AG04449 (cell line): ENCODE measurements at regions not wholly inside any gene's neighbourhood (a gene's known extent, or its start where the extent isn't known, plus 50 kb on each side); places are given as distances from the start of the nearest gene placed in this dataset.
"Not testable (repeated sequence)": the region's sequence is repeated elsewhere in the genome, so short reads cannot be mapped to it uniquely, and the experiment has no call there.

ENCODE experiments used
- CTCF ChIA-PET: fragments of 350-600 bp; formaldehyde crosslinking; extraction: SDS; loops from one replicate; lab custom pipeline; 2021; ENCODE audit warnings: antibody characterized with exemption; lab: Yijun Ruan, JAX
- POLR2A ChIA-PET: fragments of 400-600, 350-600 bp; formaldehyde crosslinking; extraction: SDS; loops from one replicate; lab custom pipeline; 2020; ENCODE audit warnings: antibody characterized with exemption, inconsistent platforms; lab: Yijun Ruan, JAX
- DNase-seq: peaks from one replicate; pipeline ENCODE4 v3.0.0-alpha.2; 2010; ENCODE audit warnings: low read depth, low spot score
- H3K4me3 ChIP-seq: 2 replicates; pipeline ENCODE4 v1.5.1; 2011; ENCODE audit warnings: low read depth, mild to moderate bottlenecking, control low read depth, low read length
- TF ChIP-seq, protein P1 (sequence below): IDR thresholded peaks from one replicate; pipeline ENCODE4 v1.5.1; 2011; ENCODE audit warnings: mild to moderate bottlenecking, moderate library complexity, low read length, control low read depth, inconsistent platforms; ENCODE audit not compliant: insufficient read depth; ENCODE audit errors: missing control alignments

DNA sequence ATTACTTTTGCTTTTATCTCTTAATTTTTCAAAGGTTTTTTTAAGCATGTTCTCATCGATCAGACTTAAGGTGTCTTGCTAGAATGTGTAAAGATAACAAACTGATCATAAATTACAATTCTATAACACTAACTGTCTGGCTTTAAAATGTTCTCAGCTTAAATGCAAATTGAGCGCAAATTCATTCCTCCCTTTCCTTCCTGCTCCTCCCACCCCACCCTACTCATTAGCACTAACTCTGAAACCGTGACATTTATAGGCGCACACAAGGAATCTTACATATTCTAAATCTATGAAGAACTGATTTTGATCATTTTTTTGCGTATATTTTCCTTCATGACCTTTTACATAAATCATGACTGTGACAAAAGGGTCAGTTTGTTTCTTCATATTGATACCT lies 590.0 kb upstream of the DIAPH2 start:
- DNase-seq, result no peak
- TF ChIP-seq, protein P1, sequence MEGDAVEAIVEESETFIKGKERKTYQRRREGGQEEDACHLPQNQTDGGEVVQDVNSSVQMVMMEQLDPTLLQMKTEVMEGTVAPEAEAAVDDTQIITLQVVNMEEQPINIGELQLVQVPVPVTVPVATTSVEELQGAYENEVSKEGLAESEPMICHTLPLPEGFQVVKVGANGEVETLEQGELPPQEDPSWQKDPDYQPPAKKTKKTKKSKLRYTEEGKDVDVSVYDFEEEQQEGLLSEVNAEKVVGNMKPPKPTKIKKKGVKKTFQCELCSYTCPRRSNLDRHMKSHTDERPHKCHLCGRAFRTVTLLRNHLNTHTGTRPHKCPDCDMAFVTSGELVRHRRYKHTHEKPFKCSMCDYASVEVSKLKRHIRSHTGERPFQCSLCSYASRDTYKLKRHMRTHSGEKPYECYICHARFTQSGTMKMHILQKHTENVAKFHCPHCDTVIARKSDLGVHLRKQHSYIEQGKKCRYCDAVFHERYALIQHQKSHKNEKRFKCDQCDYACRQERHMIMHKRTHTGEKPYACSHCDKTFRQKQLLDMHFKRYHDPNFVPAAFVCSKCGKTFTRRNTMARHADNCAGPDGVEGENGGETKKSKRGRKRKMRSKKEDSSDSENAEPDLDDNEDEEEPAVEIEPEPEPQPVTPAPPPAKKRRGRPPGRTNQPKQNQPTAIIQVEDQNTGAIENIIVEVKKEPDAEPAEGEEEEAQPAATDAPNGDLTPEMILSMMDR, result no peak
- CTCF ChIA-PET, result no interaction called here
- H3K4me3 ChIP-seq, result no peak overlapping the region
- POLR2A ChIA-PET, result no interaction called here

DNA sequence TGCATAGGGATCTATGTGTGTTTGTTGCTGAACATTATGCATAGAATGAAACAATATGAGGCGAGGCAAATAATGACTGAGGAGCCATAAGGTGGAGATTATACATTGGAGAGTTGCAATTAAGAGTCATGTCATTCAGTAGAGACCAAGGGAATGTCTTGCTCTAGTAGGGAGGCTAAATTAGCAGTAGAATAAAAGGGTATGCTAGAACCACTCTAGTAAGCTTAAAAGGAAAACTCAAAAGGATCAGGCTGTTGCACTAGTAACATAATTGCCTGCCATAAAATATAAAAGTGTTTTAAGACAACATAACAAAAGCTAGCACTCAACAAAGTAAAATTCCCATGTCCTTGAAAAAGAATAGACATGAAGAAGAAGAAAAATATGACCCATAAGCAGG lies 586.2 kb upstream of the DIAPH2 start:
- CTCF ChIA-PET, result no interaction called here
- no peak overlapping the region for H3K4me3 ChIP-seq
- POLR2A ChIA-PET, result no interaction called here
- no peak for DNase-seq
- TF ChIP-seq, protein P1, result no peak

DNA sequence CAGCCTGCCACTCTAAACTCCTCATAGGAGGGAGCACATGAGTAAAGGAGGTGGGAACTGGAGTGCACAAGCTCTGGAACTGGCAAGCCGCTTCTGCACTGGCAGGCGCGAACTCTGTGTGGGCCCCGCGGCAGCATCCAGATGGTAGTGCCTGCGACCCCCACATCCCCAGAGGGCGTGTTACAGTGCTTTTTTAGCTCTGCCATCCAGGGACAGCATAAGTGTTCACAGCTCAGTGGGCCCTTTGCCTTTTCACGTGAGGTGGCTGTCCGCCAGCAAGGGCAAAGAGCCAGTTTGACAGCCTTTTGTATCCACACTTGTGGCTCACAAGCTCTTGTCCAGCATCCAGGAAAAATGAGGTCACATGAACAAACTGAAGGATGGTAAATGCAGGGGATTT lies 581.6 kb upstream of the DIAPH2 start:
- POLR2A ChIA-PET, result no interaction called here
- H3K4me3 ChIP-seq, result no peak overlapping the region
- DNase-seq, result no peak
- CTCF ChIA-PET, result no interaction called here
- TF ChIP-seq, protein P1, result no peak

DNA sequence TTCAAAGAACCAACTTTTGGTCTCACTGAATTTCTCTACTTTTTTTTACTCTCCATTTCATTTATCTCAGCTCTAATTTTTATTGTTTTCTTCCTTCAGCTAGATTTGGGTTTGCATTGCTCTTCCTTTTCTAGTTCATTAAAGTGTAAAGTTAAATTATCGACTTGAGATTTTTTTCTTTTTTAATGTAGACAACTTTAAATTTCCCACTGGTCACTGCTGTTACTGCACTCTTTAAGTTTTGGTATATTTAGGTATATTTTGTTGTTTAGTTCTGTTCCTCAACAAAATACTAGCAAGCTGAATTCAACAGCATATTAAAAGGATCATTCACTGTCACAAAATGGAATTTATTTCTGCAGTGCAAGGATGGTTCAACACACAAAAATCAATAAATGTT lies 572.0 kb upstream of the DIAPH2 start:
- CTCF ChIA-PET, result no interaction called here
- no peak overlapping the region for H3K4me3 ChIP-seq
- POLR2A ChIA-PET, result no interaction called here
- no peak for DNase-seq
- TF ChIP-seq, protein P1, result no peak

DNA sequence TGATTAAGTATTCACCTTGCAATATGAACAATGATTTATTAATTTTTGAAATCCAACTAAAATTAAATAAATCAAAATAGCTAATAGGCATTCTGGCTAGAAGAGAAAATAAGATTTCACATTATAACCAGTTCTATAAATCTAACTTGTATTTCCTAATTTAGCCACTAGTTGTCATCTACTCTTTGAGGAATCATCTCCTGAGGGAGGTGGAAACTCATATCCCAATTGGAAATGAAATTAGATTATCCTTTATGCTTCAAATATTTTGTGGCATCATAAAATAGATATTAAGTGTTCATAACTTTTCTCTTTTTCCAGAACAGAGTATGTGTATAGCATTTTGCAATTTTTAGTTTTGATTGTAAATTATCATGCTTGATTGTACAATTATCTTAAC lies 558.5 kb upstream of the DIAPH2 start:
- ChIA-PET CTCF (no interaction called here), POLR2A (no interaction called here)
- H3K4me3 ChIP-seq, result no peak overlapping the region
- DNase-seq, result no peak
- TF ChIP-seq, protein P1, result no peak

DNA sequence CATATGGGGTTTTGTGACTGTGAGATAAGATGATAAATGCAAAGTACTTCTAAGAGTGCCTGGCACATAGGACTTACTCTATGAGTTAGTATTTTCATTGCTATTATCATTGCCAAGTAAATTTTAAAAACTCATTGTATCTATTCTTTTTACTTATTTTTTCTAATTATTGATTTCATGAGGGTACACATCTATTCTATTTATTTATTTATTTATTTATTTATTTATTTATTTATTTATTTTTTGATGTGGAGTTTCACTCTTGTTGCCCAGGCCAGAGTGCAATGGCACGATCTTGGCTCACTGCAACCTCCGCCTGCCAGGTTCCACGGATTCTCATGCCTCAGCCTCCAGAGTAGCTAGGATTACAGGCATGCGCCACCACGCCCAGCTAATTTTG lies 556.6 kb upstream of the DIAPH2 start:
- POLR2A ChIA-PET, CTCF ChIA-PET, H3K4me3 ChIP-seq, DNase-seq: not testable (repeated sequence)

DNA sequence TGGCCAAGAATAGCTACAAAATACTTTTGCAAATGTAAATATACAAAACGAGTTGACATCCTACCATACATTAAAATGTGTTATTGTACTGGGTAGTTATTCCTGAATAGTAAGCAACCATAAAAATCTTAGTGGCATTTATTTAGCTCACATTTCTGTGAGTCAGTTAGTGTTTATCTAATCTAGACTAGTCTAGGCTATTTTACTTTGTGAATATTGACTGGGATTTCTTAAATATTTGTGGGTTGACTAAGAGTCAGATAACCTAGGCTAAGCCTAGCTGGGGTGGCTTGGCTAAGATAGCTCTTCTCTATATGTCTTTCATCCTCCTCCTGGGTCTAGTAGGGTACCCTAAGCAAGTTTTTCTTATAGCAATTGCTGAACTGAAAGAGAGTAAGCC lies 543.8 kb upstream of the DIAPH2 start:
- TF ChIP-seq, protein P1, result no peak
- H3K4me3 ChIP-seq, result no peak overlapping the region
- DNase-seq, result no peak
- CTCF ChIA-PET, result no interaction called here
- POLR2A ChIA-PET, result no interaction called here
